Kidney glomerular epithelial cell (primary cell): ENCODE measurements at regions not wholly inside any gene's neighbourhood (a gene's known extent, or its start where the extent isn't known, plus 50 kb on each side); places are given as distances from the start of the nearest gene placed in this dataset.

Source experiments
- DNase-seq: peaks from one replicate; lab custom pipeline; 2025; lab: John Stamatoyannopoulos, UW

- DNase-seq: no peak
Observed at GRCh38 chr10:60998932-60999331, 54.9 kb upstream of the RHOBTB1 start.

DNA sequence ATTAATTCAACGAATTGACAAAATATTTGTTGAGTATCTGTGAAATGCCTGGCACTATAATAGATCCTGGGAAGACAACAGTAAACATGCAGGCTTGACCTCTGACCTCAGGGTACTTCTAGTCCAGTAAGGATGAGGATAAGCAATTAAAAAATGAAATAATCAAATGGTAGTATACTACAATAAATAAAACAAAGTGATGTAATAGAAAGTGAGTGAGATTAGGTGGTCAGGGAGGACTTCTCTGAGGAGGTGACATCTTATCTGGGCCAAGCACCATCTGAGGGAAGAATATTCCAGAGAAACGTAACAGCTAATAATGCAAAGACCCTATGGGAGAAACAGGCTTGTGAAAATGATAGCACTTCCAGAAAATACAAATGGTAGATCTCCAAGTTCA lies 50.1 kb upstream of the RHOBTB1 start:
- no peak for DNase-seq
